DND-41 (cell line): ENCODE measurements at regions not wholly inside any gene's neighbourhood (a gene's known extent, or its start where the extent isn't known, plus 50 kb on each side); places are given as distances from the start of the nearest gene placed in this dataset.
"Not testable (repeated sequence)": the region's sequence is repeated elsewhere in the genome, so short reads cannot be mapped to it uniquely, and the experiment has no call there.

ENCODE experiments used
- ATAC-seq: fragments of 200-7000 bp; cut with Tn5 transposase; 3 replicates; pipeline ENCODE4 v1.9.1; 2021; ENCODE audit warnings: low read depth; ENCODE audit not compliant: insufficient read depth
- DNase-seq: peaks from one replicate; pipeline ENCODE4 v3.0.0-alpha.2; 2020
- H2AFZ ChIP-seq: 2 replicates; pipeline ENCODE4 v1.6.0; 2012; ENCODE audit warnings: low read depth, low read length
- H3K27ac ChIP-seq: 2 replicates; pipeline ENCODE4 v1.5.1; 2012; ENCODE audit warnings: low read length, inconsistent platforms
- H3K27me3 ChIP-seq: fragments of 200-600 bp; sonication (generic); 2 replicates; pipeline ENCODE4 v1.6.0; 2012; ENCODE audit warnings: low read length, mild to moderate bottlenecking, inconsistent platforms; ENCODE audit not compliant: insufficient read depth, poor library complexity
- H3K36me3 ChIP-seq: 2 replicates; pipeline ENCODE4 v1.5.1; 2012; ENCODE audit warnings: low read length, inconsistent platforms; ENCODE audit not compliant: insufficient read depth
- H3K4me1 ChIP-seq: 2 replicates; pipeline ENCODE4 v1.5.1; 2012; ENCODE audit warnings: mild to moderate bottlenecking, low read length; ENCODE audit not compliant: insufficient read depth
- H3K4me2 ChIP-seq: 2 replicates; pipeline ENCODE4 v1.6.0; 2012; ENCODE audit warnings: mild to moderate bottlenecking, moderate library complexity, low read length, inconsistent platforms; ENCODE audit not compliant: insufficient read depth
- H3K4me3 ChIP-seq, 2 experiments: fragments of 200-600 bp in 1 of 2; shearing (Covaris generic) in 1 of 2; 2 replicates each; pipeline ENCODE4 v1.5.1; 2012 to 2016; ENCODE audit warnings: inconsistent platforms in 2 of 2, low read length in 2 of 2, mild to moderate bottlenecking in 2 of 2, low read depth in 1 of 2, moderate library complexity in 1 of 2
- H3K79me2 ChIP-seq: 2 replicates; pipeline ENCODE4 v1.6.0; 2012; ENCODE audit warnings: low read length, inconsistent platforms; ENCODE audit not compliant: insufficient read depth
- H3K9ac ChIP-seq: 2 replicates; pipeline ENCODE4 v1.6.0; 2012; ENCODE audit warnings: low read depth, mild to moderate bottlenecking, inconsistent platforms, low read length, moderate library complexity
- H3K9me3 ChIP-seq: 2 replicates; pipeline ENCODE4 v1.5.1; 2012; ENCODE audit warnings: low read length, moderate library complexity, mild to moderate bottlenecking, inconsistent platforms; ENCODE audit not compliant: insufficient read depth, severe bottlenecking
- H4K20me1 ChIP-seq: 2 replicates; pipeline ENCODE4 v1.6.0; 2012; ENCODE audit warnings: low read length; ENCODE audit not compliant: insufficient read depth
- CTCF ChIP-seq: IDR thresholded peaks from 2 replicates; pipeline ENCODE4 v1.5.1; 2012; ENCODE audit warnings: borderline replicate concordance, low read length, moderate library complexity, mild to moderate bottlenecking; ENCODE audit not compliant: poor library complexity, severe bottlenecking; ENCODE audit errors: extremely low read depth
- EZH2 ChIP-seq: IDR thresholded peaks from 3 replicates; pipeline ENCODE4 v1.6.1; 2012; ENCODE audit warnings: borderline replicate concordance, low read depth, mild to moderate bottlenecking, moderate library complexity, low read length, inconsistent platforms; ENCODE audit not compliant: severe bottlenecking

DNA sequence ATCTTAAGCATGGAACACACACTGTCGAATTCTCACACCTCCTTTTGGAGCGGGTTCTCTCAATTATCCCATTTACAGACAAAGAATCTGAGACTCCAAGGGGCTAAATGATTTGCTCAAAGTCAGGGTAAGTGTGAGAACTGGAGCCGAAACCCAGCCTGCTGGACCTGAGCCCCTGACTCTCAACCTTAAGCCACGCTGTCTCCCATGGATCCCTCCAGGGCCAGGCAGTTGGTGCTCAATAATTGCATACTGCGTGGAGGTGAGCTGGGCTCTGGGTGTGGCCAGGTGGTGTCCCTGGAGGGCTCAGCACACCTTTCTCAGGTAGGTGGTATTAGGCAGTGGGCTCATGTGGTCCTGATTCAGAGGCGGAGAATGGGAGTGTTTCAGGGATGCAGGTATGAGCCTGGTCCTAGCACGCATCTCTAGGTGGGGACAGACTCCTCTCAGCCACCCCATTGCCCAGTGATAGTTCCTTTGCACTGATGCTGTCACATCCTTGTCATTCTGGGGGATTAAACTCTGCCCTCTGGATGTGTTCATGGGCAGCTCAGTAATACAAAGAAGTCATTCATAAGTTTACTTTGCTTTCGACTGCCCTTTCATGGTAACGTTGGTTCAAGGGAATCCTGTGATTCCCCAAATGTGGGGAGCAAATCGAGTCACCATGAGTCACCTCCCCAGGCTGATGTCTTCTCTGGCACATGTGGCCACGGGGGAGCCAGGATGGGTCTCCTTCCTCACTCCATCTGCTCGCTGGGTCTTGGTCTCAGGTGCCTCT, 399.5 kb upstream of the TNRC6C start:
- Histone ChIP-seq H2AFZ (no peak overlapping the region), H3K9ac (no peak overlapping the region), H3K79me2 (no peaks in the 10 kb centered on the region), H3K36me3 (no peaks in the 10 kb centered on the region), H3K4me1 (no peaks in the 10 kb centered on the region), H3K27ac (no peak overlapping the region), H3K27me3 (peaks cover 17% of the 10 kb centered on the region), H4K20me1 (no peaks in the 10 kb centered on the region), H3K9me3 (no peaks in the 10 kb centered on the region), H3K4me2 (no peak overlapping the region), H3K4me3 (no peak overlapping the region)
- TF ChIP-seq EZH2 (no peak), CTCF (no peak)
- ATAC-seq (no peak), DNase-seq (no peak)

DNA sequence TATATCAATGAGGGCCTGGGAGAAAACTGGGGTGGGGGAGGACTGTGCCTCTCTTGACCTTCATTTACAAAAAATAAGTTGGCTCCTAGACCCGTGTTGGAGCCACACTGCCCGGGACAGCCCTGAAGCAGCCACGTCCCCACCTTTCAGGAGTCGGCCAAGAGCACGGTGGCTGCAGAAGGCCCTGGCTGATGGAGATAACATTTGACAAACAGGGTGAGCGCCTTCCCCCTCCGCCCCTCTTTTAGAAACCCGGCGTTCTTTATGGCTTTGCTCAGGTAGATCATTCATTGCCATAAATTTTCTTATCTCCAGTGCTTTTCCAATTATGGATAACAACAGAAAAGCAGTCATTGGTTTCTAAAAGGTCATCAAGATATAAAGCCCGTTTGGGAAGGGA, 398.1 kb upstream of the TNRC6C start:
- peaks cover 17% of the 10 kb centered on the region for H3K27me3 ChIP-seq
- H3K4me3 ChIP-seq = no peak overlapping the region
- no peaks in the 10 kb centered on the region for H3K9me3 ChIP-seq
- DNase-seq (no peak), ATAC-seq (no peak)
- no peak overlapping the region for H3K4me2 ChIP-seq
- no peaks in the 10 kb centered on the region for H3K79me2 ChIP-seq
- no peak overlapping the region for H2AFZ ChIP-seq
- H3K4me1 ChIP-seq = no peaks in the 10 kb centered on the region
- no peak for TF ChIP-seq EZH2
- no peak overlapping the region for H3K9ac ChIP-seq
- H3K36me3 ChIP-seq = no peaks in the 10 kb centered on the region
- H3K27ac ChIP-seq = no peak overlapping the region
- no peaks in the 10 kb centered on the region for H4K20me1 ChIP-seq

DNA sequence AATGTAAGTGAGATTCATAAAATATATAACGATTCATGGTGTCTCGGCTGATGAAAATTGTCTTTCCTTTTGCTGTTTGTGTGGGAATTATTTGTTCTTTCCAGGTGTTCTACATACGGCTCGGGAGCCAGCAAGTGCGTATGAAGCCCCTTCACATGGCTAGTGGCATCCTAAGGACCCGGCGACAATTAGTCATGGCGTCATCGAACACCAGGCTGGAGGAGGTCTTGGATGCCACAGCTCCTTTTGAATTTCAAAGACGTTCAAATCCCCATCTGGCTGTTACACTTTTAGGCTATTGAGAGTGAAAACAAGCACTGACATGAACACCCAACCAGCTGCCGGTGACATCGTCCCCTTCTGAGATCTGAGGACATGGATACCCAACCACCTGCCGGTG, 397.7 kb upstream of the TNRC6C start:
- H3K4me3 ChIP-seq = no peak overlapping the region
- no peaks in the 10 kb centered on the region for H3K9me3 ChIP-seq
- no peaks in the 10 kb centered on the region for H3K4me1 ChIP-seq
- no peak for DNase-seq
- no peaks in the 10 kb centered on the region for H4K20me1 ChIP-seq
- H3K79me2 ChIP-seq = no peaks in the 10 kb centered on the region
- H3K27me3 ChIP-seq = peaks cover 14% of the 10 kb centered on the region
- no peak overlapping the region for H2AFZ ChIP-seq
- no peak overlapping the region for H3K27ac ChIP-seq
- TF ChIP-seq CTCF (no peak), EZH2 (no peak)
- no peak overlapping the region for H3K4me2 ChIP-seq
- no peak for ATAC-seq
- no peak overlapping the region for H3K9ac ChIP-seq
- H3K36me3 ChIP-seq = no peaks in the 10 kb centered on the region

DNA sequence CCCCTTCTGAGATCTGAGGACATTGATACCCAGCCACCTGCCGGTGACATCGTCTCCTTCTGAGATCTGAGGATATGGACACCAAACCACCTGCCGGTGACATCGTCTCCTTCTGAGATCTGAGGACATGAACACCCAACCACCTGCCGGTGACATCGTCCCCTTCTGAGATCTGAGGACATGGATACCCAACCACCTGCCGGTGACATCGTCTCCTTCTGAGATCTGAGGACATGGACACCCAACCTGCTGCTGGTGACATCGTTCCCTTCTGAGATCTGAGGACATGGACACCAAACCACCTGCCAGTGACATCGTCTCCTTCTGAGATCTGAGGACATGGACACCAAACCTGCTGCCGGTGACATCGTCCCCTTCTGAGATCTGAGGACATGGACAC, 396.1 kb upstream of the TNRC6C start:
- not testable (repeated sequence) for H3K4me1 ChIP-seq, H2AFZ ChIP-seq, H3K9me3 ChIP-seq, H3K27me3 ChIP-seq, H4K20me1 ChIP-seq, H3K4me3 ChIP-seq, H3K27ac ChIP-seq, H3K36me3 ChIP-seq, H3K4me2 ChIP-seq, H3K9ac ChIP-seq, ATAC-seq, H3K79me2 ChIP-seq
- peak; percentile 27 for DNase-seq
